ENCODE measurements at regions not wholly inside any gene's neighbourhood (a gene's known extent, or its start where the extent isn't known, plus 50 kb on each side); places are given as distances from the start of the nearest gene placed in this dataset.
"Not testable (repeated sequence)": the region's sequence is repeated elsewhere in the genome, so short reads cannot be mapped to it uniquely, and the experiment has no call there.

DNA sequence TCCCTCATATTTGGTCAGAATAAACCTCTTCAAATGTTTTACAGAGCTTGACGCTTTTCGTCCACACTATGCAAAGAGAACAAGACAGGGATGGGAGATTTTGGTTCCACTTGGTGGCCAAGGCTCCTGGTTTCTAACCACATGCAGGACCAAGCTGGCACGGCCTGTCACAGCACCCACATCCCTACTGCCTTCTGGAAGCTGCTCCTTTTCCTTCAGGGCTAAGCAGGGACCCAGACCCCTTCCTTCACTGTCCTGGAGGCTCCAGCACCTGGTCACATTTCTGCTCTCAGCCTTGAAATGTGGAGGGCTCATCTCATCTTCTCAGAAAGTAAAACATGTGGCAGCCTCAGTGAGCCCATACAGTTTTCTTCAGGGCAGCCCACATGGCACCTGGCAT lies 50.4 kb upstream of the ARHGEF7 start:
- no peak for DNase-seq (ENCODE audit: low read depth)

GRCh38 chr13:111062966-111063365 lies 52.1 kb upstream of the ARHGEF7 start:
- DNase-seq (ENCODE audit: low read depth): no peak

DNA sequence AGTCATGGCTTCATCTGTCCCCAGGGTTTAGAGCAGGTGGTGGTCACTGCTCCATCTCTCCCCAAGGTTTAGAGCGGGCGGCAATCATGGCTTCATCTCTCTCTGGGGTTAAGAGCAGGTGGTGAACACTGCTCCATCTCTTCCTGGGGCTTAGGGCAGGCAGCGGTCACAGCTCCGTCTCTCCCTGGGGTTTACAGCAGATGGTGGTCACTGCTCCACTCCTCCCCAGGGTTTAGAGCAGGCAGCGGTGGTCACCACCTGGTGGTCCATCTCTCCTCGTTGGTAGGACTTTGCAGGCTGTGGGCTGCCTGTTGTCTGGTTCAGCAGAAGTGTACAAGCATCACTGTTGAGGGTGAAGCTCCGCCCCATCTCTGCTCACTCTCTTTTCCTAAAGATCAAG lies 52.8 kb upstream of the ARHGEF7 start:
- DNase-seq (ENCODE audit: low read depth): no peak

GRCh38 chr13:111061358-111062045 lies 53.6 kb upstream of the ARHGEF7 start:
- DNase-seq (ENCODE audit: low read depth): no peak

DNA sequence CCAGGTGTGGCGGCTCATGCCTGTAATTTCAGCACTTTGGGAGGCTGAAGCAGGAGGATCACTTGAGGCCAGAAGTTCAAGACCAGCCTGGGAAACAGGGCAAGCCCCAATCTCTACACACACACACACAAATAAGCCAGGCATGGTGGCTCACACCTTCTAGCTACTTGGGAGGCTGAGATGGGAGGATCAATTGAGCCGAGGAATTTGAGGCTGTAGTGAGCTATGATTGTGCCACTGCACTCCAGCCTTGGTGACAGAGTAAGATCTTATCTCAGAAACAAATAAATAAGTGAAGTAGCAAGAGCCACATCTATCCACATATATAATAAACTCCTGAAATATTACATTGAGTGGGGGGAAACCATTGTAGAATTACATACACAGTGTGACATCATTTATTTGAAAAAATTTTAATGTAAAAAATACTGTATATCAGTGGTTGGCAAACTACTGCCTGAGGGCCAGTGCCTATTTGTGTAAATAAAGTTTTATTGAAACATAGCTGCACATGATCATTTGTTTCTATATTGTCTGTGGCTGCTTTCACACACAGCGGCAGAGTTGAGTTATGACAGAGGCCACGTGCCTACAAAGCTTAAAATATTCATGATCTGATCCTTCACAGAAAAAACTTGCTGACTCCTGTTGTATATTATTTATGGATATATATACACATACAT lies 54.7 kb upstream of the ARHGEF7 start:
- DNase-seq (ENCODE audit: low read depth): no peak

- no peak for DNase-seq (ENCODE audit: low read depth)
These were observed 56.2 kb upstream of the ARHGEF7 start for GRCh38 chr13:111058796-111059506.

- not testable (repeated sequence) for DNase-seq (ENCODE audit: low read depth)
These were observed 56.8 kb upstream of the ARHGEF7 start for GRCh38 chr13:111058339-111058738.

DNA sequence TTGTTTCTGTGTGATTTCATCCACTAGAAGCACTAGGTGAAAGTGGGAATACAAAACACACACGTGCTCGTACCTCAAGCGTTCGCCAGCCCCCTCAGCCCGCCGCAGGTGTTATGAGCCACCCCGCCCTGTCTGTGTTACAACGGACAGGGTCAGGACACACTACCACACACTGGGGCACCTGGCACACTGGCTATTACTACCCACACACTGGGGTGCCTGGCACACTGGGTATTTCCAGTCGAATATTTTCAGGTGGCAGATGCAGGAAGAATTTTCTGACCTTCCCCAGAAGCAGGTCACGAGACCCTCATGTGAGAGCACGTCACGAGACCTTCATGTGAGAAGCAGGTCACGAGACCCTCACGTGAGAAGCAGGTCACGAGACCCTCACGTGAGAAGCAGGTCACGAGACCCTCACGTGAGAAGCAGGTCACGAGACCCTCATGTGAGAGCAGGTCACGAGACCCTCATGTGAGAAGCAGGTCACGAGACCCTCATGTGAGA lies 63.3 kb upstream of the ARHGEF7 start:
- DNase-seq (ENCODE audit: low read depth): not testable (repeated sequence)

DNA sequence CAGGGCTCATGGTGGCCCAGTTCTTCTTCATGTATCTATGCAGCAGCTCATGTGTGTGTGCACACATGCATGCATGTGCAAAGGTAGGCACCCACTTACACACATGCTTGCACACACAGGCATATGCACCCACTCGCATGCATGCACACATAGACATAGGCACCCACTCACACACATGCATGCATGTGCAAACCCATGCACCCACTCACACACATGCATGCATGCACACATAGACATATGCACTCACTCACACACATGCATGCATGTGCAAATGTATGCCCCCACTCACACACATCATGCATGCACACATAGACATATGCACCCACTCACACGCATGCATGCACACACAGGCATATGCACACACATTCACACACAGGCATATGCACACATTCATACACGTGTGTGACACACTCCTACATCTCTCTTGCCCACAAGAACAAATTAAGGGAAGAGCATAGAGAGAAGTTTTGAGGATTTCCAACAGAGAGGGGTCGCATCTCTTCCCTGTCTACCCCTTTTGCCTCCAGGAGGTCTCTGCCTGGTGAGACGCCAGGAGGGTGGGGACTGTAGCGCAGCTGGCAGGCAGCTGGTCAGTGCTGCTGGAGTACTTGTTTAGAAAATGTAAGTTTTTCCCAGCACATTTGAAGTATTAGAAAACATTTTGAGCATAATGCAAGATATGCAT lies 63.9 kb upstream of the ARHGEF7 start:
- DNase-seq (ENCODE audit: low read depth): no peak

GRCh38 chr13:111050539-111050879 lies 64.6 kb upstream of the ARHGEF7 start:
- DNase-seq (ENCODE audit: low read depth): no peak

DNA sequence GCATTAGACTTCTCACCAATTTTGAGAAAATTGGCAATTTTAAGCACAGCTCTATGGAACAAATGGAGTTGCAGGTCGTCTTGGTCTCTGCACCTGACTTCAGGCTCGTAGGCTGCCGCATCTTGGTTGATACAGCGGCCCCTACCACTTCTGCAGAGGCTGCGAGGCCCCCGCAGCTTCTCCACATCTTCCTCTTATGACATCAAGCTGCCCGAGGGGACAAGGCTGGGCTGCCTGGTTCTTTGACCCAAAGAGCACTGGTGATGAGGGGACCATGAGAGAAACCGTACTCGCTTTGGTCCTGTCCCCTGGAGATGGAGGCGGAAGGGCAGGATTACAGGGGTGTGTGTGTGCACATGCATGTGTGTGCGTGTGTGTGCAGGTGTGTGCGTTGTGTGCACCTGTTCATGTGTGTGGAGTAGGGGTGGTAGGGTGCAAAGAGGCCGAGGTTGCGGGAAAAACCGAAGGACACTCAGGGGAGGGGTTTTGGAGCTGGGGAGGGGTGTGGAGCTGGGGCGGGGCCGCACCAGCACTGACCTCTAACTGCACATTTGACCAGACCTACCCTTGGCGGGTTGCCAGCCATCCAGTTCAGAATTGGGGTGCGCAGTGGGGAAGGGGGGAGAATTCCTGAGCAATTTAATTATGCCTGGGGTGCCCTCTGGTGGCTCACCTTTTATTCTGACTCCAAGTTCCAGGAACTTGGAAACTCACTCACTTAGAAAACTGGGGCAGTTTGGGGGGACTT lies 65.1 kb upstream of the ARHGEF7 start:
- DNase-seq (ENCODE audit: low read depth): no peak

DNA sequence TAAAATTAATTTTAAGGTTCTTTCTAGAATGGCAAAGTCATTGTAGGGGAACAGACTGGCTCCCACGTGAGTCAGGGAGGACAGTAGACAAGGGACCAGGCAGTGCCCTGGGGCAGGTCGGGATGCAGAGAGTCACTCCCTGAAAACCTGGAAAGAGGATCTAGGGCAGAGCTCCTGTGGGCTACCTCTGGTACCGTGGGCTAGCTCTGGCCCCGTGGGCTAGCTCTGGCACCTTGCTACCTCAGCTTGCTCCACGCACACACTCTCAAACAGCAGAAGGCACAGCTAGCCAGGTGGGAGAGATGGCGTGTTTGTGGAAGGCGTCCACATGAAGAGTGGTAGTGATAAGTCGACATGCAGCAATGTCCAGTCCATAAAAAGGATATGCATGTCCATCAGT lies 66.7 kb upstream of the ARHGEF7 start:
- no peak for DNase-seq (ENCODE audit: low read depth)

DNA sequence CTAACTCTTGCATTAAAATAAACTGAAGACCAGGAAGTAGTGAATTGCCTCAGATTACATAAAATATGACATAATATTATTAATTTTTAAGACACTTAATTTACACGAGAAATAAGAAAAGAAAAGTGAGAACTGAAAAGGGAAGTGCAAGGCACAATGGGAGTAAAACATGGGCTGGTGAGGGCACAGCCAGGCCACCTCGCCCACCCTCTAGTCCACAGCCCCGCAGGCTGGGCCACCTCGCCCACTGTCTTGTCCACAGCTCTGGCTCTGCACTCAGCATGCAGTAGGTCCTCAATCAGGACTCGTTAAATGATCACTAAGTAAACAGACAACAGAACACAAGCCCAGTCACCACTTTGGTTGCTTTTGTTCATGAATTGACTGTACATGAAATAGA lies 67.8 kb upstream of the ARHGEF7 start:
- DNase-seq (ENCODE audit: low read depth): no peak

DNA sequence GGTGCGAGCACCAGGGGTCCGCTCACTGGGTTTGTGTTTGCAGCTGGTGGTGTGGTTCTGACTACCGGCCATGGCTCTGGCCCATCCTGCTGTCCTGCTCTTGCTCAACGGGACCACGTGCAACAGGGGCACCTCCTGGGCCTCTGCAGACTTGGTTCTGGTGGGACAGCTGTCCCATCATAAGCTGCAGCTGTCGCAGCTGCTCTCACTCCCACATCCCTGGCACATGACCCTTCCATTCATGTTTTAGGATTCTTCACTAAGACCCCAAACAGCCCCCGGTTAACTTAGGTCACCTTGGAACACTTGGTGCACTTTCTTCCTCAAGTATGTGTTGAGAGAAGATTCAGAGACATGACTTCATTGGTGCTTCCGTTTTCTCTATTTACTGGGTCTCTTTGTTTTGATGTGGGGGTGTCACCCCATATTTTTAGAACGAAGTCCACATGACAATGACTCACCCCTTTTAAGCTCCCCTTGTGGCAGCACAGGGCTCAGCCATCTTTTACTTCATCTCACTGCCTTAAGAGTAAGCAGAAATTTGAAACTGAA lies 68.4 kb upstream of the ARHGEF7 start:
- no peak for DNase-seq (ENCODE audit: low read depth)

DNA sequence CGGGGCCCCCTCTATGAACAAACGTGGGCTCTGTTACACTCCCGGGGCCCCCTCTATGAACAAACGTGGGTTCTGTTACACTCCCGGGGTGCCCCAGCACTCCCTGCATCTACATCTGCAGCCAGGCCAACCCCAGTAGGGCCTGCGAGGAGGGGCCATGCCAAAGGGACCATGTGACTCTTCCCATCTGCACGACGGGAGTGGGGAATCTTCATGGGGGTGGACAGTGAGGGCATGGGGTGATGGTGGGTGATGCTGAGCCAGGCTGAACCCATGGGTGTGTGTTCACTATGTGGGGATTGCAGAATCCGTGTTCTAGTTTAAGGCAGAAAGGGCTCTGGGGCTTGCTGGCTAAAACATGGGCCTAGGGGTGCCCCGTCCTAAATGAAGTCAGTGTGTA lies 69.9 kb upstream of the ARHGEF7 start:
- DNase-seq (ENCODE audit: low read depth): no peak

GRCh38 chr13:111044087-111044830 lies 70.9 kb upstream of the ARHGEF7 start:
- no peak for DNase-seq (ENCODE audit: low read depth)

DNA sequence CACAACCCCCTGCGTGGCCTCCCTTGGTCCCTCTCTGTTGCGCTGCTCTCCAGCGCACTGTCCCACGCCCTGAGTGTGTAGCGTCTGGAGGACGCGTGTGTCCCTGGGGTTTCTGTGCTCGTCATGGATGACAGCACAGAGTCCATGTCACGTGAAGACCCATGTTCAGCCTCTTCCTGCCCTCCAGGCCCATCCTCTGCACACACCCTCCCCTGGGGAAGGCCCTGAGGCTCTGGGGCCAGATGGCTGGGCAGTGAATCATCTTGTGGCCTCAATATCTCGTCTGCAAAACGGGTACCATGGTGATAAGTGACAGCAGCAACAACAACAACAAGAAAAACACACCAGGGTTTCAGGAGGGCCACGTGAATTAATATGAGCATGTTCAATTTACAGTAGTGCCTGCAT lies 71.5 kb upstream of the ARHGEF7 start:
- no peak for DNase-seq (ENCODE audit: low read depth)

DNA sequence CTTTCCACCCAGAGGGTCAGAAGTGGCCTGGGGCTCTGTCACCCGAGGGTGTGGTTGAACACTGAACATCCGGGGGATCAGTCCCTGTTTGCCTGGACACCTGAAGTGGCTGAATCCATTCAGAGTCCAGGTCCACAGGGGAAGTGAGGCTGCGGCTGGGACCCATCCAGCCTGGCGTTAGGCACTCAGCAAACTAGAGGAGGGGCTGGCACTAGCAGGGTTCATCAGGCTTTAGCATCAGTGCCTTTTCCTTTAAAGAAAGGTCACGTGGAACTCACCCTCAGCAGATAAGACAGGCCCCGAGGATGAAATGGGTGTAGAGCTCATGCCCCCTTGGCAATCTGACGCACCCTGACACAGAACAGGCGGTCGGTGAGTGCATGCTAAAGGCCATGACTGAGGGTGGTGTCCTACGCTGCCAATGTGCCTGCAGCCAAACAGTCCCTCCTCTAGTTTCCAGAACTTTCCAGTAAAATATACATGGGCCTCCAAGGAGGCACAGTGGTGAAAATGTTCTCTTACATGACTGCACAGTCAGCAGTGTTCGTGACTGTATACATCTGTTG lies 72.4 kb upstream of the ARHGEF7 start:
- no peak for DNase-seq (ENCODE audit: low read depth)

DNA sequence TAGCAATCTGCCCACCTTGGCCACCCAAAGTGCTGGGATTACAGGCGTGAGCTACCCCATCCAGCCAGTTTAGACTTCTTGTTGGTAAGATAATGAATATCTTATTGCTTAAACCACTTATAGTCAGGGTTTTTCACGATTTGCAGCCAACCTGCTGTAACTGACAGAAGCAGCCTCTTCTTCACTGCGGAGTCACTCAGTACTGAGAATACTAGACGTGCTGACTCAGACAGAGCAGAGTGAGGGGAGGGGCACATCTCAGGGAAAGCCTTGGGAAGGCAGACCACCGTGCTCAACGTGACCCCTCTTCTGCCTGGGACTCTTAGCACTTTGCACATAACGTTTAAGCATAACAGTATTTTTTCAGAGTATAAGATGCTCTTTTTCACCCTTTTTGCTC lies 74.3 kb upstream of the ARHGEF7 start:
- no peak for DNase-seq (ENCODE audit: low read depth)

DNA sequence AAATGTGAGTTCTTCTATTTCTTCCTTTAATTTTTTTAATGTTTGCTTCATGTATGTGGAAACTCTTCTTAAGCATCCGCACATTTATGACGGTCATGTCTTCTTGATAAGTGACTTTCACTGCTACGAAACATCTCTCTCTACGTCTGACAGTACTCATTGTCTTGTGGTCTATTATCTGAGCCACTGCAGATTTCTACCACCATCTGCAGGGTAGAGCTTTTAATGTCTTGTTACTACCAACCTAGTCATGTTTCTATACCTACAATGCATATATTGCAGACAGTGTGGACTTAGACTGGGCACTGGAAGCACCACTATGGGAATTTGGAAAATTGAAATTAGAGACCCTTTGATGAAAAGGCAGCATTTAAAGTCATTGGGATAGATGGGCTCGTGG lies 75.4 kb upstream of the ARHGEF7 start:
- DNase-seq (ENCODE audit: low read depth): no peak

- no peak for DNase-seq (ENCODE audit: low read depth)
These were observed 76.2 kb upstream of the ARHGEF7 start for GRCh38 chr13:111038887-111039286.
